ENCODE measurements at regions not wholly inside any gene's neighbourhood (a gene's known extent, or its start where the extent isn't known, plus 50 kb on each side); places are given as distances from the start of the nearest gene placed in this dataset.

- TF ChIP-seq CTCF (IDR thresholded peaks at IDR 0.05) (no peak), POLR2AphosphoS5 (IDR thresholded peaks at IDR 0.05) (no peak), POLR2A (IDR thresholded peaks at IDR 0.05) (no peak)
Observed at GRCh38 chr1:244239261-244239770, 188.2 kb downstream of the ZBTB18 start.
